ENCODE measurements at regions not wholly inside any gene's neighbourhood (a gene's known extent, or its start where the extent isn't known, plus 50 kb on each side); places are given as distances from the start of the nearest gene placed in this dataset.

- Histone ChIP-seq H3K27me3 (ENCODE audit: control insufficient read depth in 2 of 2, insufficient read depth in 2 of 2, low read length in 2 of 2) (no peaks in the 10 kb centered on the region), H3K4me1 (ENCODE audit: control insufficient read depth in 2 of 2, insufficient read depth in 2 of 2, low read length in 2 of 2) (no peaks in the 10 kb centered on the region), H3K9me3 (ENCODE audit: control insufficient read depth in 2 of 2, low read length in 2 of 2) (no peaks in the 10 kb centered on the region)
Measured at GRCh38 chr9:7227951-7228350, 470.2 kb downstream of the KDM4C start.

GRCh38 chr9:7226007-7226640 is 468.4 kb downstream of the KDM4C start:
- Histone ChIP-seq H3K9me3 (ENCODE audit: control insufficient read depth in 2 of 2, low read length in 2 of 2) (no peaks in the 10 kb centered on the region), H3K4me3 (ENCODE audit: low read length in 2 of 2) (no peak overlapping the region), H3K4me1 (ENCODE audit: control insufficient read depth in 2 of 2, insufficient read depth in 2 of 2, low read length in 2 of 2) (no peaks in the 10 kb centered on the region), H3K36me3 (ENCODE audit: control insufficient read depth in 2 of 2, insufficient read depth in 2 of 2, low read length in 2 of 2) (no peaks in the 10 kb centered on the region), H3K27ac (ENCODE audit: low read depth in 2 of 2, low read length in 2 of 2) (no peak overlapping the region), H3K27me3 (ENCODE audit: control insufficient read depth in 2 of 2, insufficient read depth in 2 of 2, low read length in 2 of 2) (no peaks in the 10 kb centered on the region), H3K9ac (ENCODE audit: low read depth in 1 of 2, low read length in 2 of 2) (no peak overlapping the region)

More at GRCh38 chr9:7227951-7228350, 470.2 kb downstream of the KDM4C start:
- H3K36me3 ChIP-seq (ENCODE audit: control insufficient read depth in 2 of 2, insufficient read depth in 2 of 2, low read length in 2 of 2): no peaks in the 10 kb centered on the region
- no peak overlapping the region for H3K9ac ChIP-seq (ENCODE audit: low read depth in 1 of 2, low read length in 2 of 2)
- no peak overlapping the region for H3K4me3 ChIP-seq (ENCODE audit: low read length in 2 of 2)
- H3K27ac ChIP-seq (ENCODE audit: low read depth in 2 of 2, low read length in 2 of 2): no peak overlapping the region

Data from mucosa of rectum (tissue), 2 donors.